Progenitor cell of endocrine pancreas (in vitro differentiated cells): ENCODE measurements at regions not wholly inside any gene's neighbourhood (a gene's known extent, or its start where the extent isn't known, plus 50 kb on each side); places are given as distances from the start of the nearest gene placed in this dataset.

Source experiments
- DNase-seq: peaks from one replicate; pipeline ENCODE4 v3.0.0; 2021; ENCODE audit warnings: low spot score; ENCODE audit not compliant: unreplicated experiment
- H3K27ac Mint-ChIP-seq: 2 replicates; pipeline ENCODE4 v1.8.0; 2021; ENCODE audit warnings: mild to moderate bottlenecking, moderate library complexity, mixed read lengths
- H3K27me3 Mint-ChIP-seq: 2 replicates; pipeline ENCODE4 v1.8.0; 2021; ENCODE audit warnings: mixed read lengths
- H3K36me3 Mint-ChIP-seq: 2 replicates; pipeline ENCODE4 v1.8.0; 2022; ENCODE audit warnings: mixed read lengths; ENCODE audit not compliant: insufficient read depth
- H3K4me1 Mint-ChIP-seq: 2 replicates; pipeline ENCODE4 v1.8.0; 2021; ENCODE audit warnings: low read depth, mixed read lengths
- H3K4me3 Mint-ChIP-seq: 2 replicates; pipeline ENCODE4 v1.8.0; 2021; ENCODE audit warnings: low read depth, mild to moderate bottlenecking, moderate library complexity, mixed read lengths
- H3K9me3 Mint-ChIP-seq: 2 replicates; pipeline ENCODE4 v1.8.0; 2021; ENCODE audit warnings: low read depth, mixed read lengths
- TF ChIP-seq, protein P1 (sequence below): fragments of 200-600 bp; sonication (generic); IDR thresholded peaks from one replicate; pipeline ENCODE4 v1.5.0; 2021; ENCODE audit warnings: antibody characterized with exemption, mild to moderate bottlenecking; ENCODE audit not compliant: unreplicated experiment

DNA sequence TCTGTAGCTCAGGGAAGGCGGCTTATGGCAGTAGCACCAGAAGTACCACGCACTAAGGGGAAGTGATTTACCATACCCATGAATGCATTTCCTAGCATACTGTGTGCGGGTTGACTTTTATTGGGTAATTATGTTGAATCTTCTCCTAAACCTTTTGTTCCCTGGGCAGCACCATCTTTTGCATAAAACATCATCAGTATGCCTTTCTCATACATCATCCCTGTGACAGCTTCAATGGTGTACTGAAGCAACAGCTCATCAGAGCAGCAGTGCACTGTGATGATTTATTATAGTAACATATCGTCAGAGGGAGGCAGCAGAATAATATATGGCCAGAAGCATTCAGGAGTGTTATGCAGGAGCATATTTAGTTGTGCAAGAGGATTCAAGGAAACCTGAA lies 204.9 kb downstream of the CDH7 start:
- TF ChIP-seq, protein P1, sequence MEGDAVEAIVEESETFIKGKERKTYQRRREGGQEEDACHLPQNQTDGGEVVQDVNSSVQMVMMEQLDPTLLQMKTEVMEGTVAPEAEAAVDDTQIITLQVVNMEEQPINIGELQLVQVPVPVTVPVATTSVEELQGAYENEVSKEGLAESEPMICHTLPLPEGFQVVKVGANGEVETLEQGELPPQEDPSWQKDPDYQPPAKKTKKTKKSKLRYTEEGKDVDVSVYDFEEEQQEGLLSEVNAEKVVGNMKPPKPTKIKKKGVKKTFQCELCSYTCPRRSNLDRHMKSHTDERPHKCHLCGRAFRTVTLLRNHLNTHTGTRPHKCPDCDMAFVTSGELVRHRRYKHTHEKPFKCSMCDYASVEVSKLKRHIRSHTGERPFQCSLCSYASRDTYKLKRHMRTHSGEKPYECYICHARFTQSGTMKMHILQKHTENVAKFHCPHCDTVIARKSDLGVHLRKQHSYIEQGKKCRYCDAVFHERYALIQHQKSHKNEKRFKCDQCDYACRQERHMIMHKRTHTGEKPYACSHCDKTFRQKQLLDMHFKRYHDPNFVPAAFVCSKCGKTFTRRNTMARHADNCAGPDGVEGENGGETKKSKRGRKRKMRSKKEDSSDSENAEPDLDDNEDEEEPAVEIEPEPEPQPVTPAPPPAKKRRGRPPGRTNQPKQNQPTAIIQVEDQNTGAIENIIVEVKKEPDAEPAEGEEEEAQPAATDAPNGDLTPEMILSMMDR: no peak
- peaks cover 2% of the 10 kb centered on the region for H3K9me3 Mint-ChIP-seq
- H3K36me3 Mint-ChIP-seq: no peaks in the 10 kb centered on the region
- no peak overlapping the region for H3K27ac Mint-ChIP-seq
- DNase-seq: no peak
- no peak overlapping the region for H3K4me3 Mint-ChIP-seq
- H3K27me3 Mint-ChIP-seq: peaks cover 32% of the 10 kb centered on the region
- no peaks in the 10 kb centered on the region for H3K4me1 Mint-ChIP-seq

DNA sequence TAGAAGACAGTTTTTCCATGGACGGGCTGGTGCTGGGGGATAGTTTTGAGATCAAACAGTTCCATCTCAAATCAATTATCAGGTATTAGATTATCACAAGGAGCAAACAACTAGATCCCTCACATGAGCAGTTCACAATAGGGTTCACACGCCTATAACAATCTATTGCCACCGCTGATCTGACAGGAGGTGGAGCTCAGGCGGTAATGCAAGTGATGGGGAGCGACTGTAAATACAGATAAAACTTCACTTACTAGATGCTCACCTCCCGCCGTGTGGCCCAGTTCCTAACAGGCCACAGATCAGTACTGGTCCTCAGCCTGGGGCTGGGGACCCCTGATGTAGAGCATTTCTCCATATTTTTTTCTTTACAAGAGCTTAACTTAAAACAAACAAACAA lies 203.6 kb downstream of the CDH7 start:
- H3K27me3 Mint-ChIP-seq: peaks cover 26% of the 10 kb centered on the region
- H3K9me3 Mint-ChIP-seq: peaks cover 2% of the 10 kb centered on the region
- TF ChIP-seq, protein P1: no peak
- no peaks in the 10 kb centered on the region for H3K4me1 Mint-ChIP-seq
- DNase-seq: no peak
- H3K36me3 Mint-ChIP-seq: no peaks in the 10 kb centered on the region
- H3K4me3 Mint-ChIP-seq: no peak overlapping the region
- no peak overlapping the region for H3K27ac Mint-ChIP-seq

DNA sequence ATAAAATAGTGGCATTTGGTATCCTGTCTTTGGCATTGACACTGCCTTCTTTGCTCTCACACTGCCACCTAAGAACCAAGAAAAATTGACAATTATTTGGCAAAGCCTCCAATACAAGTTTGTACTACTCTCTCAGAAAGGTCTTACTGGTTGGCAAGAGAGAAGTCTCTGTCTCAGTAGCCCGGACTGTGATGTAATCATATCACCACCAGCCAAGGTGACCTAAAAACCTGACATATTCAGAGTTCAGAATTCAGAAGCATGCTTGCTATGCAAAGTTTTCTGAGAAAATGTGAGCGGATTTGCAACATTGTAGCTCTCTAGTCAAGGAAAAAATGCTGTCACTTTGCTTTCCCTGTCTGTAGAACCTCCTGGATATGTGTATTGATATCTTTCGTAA lies 196.0 kb downstream of the CDH7 start:
- no peak overlapping the region for H3K4me3 Mint-ChIP-seq
- TF ChIP-seq, protein P1: no peak
- peaks cover 4% of the 10 kb centered on the region for H3K4me1 Mint-ChIP-seq
- no peak for DNase-seq
- H3K27ac Mint-ChIP-seq: no peak overlapping the region
- H3K36me3 Mint-ChIP-seq: no peaks in the 10 kb centered on the region
- peaks cover 4% of the 10 kb centered on the region for H3K27me3 Mint-ChIP-seq
- H3K9me3 Mint-ChIP-seq: no peaks in the 10 kb centered on the region

DNA sequence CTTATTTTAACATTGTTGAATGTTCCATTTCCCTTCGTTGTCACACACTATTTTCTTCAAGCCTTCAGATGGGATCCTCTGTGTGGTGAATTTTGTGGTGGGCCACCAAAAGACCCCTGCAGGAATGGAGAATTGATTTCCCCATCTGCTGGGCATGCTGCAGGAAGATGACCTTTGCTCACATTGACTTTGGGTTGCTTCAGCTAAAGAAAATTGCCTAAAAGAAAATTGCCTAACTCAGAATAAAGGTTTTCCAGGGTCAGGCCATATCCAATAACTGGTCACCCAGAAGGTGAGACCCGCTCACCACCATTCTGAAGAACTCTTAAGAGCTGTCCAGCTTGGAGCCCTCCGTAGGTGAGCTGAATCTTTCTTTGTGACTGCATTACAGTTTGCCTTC lies 192.5 kb downstream of the CDH7 start:
- DNase-seq: no peak
- TF ChIP-seq, protein P1: no peak
- H3K27me3 Mint-ChIP-seq: peaks cover under 1% of the 10 kb centered on the region
- H3K36me3 Mint-ChIP-seq: no peaks in the 10 kb centered on the region
- H3K9me3 Mint-ChIP-seq: no peaks in the 10 kb centered on the region
- no peak overlapping the region for H3K27ac Mint-ChIP-seq
- H3K4me1 Mint-ChIP-seq: peaks cover 4% of the 10 kb centered on the region
- no peak overlapping the region for H3K4me3 Mint-ChIP-seq

DNA sequence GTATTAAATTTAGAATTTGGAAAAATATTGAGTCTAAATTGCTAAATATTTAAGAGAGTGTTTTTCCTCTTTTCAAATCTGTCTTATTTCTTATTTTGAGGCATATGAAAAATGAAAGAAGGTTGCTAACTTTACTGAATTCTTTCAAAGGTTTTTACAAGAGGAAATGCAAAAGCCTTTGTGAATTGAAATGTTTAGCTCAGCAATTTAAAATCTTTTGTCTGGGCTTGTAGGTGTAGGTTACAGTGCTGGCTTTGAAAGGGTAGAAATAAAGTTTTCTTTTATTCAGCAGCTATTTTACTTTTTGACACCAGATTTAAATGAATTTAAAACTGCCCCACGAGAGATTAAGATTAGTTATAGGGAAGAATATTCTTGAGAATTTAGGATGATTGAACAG lies 192.0 kb downstream of the CDH7 start:
- Mint-ChIP-seq H3K4me1 (peaks cover 4% of the 10 kb centered on the region), H3K36me3 (no peaks in the 10 kb centered on the region), H3K27ac (no peak overlapping the region), H3K27me3 (no peaks in the 10 kb centered on the region), H3K9me3 (no peaks in the 10 kb centered on the region), H3K4me3 (no peak overlapping the region)
- TF ChIP-seq, protein P1: no peak
- DNase-seq: no peak
